Embryonic facial prominence (tissue), 1 donor: ENCODE measurements at regions not wholly inside any gene's neighbourhood (a gene's known extent, or its start where the extent isn't known, plus 50 kb on each side); places are given as distances from the start of the nearest gene placed in this dataset.
"Not testable (repeated sequence)": the region's sequence is repeated elsewhere in the genome, so short reads cannot be mapped to it uniquely, and the experiment has no call there.

ENCODE experiments used
- DNase-seq: peaks from one replicate; pipeline ENCODE4 v3.0.0-alpha.2; 2016; ENCODE audit errors: extremely low spot score

DNA sequence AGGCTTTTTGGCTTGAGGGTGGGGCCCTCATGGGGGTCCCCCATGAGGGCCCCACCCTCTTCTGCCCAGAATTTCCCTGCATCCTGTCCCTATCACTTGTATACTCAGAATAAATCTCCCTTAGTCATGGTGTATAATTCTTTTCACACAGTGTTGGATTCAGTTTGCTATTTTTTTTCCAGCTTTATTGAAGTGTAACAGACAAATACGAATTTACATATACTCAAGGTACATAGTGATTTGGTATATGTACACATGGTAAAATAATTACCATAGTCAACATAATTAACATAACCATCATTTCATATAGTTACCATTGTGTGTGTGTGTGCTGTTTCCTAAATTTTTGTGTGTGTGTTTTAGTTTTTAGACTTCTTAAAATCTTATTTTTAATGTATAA is 289.4 kb downstream of the CNTNAP3B start:
- DNase-seq: not testable (repeated sequence)

DNA sequence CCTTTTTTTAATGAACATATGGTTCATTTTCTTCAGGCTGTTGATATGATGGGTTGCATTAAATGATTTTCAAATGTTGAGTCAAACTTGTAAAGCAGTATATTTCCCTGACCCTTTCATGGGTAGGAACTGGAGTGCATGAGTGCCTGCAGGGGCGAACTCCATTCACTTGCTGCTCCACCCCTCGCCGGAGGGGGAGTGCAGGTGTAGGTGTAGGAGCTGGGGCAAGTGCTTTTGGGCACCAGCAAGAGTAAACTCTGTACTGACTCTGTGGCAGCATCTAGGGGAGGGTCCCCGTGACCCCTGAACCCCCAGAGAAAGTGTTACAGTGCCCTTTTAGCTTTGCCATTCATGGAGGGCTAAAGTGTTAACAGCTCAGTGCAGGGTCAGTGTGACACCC is 290.3 kb downstream of the CNTNAP3B start:
- not testable (repeated sequence) for DNase-seq

DNA sequence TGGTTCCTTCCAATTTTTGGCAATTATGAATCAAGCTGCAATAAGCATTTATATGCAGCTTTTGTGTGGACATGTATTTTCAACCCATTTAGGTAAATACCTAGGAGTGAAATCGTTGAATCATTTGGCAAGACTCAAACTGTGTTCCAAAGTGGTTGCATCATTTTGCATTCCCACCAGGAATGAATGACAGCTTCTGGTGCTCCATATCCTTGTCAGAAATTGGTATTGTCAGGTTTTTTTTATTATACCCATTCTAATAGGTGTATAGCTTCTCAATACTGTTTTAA is 290.7 kb downstream of the CNTNAP3B start:
- DNase-seq: not testable (repeated sequence)

DNA sequence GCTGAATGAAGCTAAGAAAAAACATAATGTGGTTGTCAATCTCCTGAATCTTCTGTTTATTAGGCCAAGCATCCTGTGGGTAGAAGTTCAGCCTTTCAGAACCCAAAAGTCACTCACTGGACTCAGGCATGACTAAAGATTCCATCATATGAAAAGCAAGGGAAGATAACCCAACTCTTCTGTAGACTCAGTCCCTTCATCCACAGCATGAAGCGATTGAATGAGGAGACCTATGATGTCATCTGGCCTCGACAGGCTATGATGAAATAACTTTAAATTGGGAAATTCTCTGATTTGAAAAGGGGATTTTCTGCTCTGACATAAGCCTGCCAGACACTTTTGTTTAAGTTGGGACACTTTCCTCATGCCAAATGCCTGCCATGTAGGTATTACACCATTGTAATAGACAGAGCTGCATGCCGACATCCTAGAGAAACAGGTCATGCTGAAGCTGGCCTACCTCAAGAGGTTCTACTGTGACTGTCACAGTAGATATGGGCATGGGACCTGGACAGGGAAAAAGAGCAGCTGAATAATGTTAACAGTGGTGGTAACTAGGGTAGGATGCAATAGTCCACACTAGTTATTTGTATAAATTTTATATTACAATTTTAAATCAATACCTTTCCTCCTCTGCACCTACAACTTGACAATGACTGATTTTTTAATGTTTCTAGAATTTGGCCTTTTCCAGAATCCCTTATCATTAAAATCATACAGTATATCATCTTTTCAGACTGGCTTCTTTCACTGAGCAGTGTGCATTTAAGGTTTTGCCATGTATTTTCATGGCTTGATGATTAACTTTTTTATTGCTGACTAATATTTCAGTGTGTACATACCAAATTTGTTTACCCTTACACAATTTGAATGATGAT is 291.3 kb downstream of the CNTNAP3B start:
- not testable (repeated sequence) for DNase-seq

DNA sequence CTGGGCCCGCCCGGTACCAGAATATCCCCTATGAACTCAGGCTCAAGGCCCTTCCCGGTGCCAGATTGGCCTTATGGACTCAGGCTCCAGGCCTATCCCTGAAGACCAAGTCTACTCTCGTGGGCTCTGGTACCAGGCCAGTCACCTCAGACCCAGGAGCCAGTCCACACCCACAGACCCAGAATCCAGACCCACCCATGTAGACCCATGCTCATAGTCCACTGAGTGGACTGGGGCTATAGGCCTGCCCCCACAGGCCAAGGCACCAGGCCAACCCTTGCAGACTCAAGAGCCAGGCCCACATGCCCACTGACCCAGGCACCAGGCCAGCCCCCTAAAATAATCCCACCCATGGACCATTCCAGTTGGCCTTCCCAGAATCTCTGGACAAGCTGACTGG is 296.1 kb downstream of the CNTNAP3B start:
- not testable (repeated sequence) for DNase-seq

DNA sequence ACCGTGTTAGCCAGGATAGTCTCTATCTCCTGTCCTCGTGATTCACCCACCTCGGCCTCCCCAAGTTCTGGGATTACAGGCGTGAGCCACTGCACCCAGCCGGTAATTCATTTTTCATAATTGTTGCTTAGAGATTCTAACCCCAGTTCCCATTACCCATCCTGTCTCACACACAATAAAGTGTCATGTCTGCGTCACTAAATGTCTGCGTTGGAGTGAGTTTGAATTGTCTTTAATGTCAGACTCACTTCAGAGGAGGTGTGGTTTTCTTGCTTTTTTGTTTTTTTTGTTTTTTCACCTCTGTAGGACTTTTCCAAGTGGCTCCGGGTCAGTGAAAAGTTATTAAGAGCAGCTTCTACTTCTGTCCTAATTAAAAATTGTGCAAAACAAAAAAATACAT is 304.5 kb downstream of the CNTNAP3B start:
- DNase-seq: not testable (repeated sequence)

DNA sequence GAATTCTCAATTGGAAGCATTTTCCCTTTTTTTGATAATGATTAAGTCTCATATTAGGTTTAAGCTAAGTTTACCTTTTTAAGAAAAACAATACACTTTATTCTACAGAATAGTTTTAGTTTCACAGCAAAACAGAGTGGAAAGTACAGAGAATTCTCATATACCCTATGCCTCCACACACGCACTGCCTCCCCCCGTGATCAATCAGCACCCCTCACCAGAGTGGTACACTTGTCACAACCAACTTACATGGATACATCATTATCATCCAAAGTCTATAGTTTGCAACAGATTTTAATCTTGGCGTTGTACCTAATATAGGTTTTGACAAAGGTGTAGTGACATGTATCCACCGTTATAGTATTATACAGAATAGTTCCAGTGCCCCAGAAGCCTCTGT is 326.5 kb downstream of the CNTNAP3B start:
- DNase-seq: not testable (repeated sequence)

DNA sequence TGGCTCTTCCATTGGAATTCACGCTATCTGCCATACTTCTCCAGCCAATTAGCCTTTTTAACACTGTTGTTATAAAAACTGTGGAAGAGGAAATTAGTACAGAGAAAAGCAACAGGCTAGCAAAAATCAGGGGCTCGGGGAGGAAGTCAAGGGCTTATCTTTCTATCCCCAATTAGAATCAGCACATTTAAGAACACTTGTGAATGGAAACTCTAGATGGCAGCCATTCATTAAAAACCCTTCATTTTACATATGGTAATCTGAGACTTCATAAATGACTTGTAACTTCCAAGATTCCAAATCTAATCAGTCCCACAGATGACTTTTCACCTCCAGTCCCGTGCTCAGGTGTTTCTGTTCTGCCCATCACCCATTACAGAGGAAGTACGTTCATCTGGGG is 330.5 kb downstream of the CNTNAP3B start:
- not testable (repeated sequence) for DNase-seq

DNA sequence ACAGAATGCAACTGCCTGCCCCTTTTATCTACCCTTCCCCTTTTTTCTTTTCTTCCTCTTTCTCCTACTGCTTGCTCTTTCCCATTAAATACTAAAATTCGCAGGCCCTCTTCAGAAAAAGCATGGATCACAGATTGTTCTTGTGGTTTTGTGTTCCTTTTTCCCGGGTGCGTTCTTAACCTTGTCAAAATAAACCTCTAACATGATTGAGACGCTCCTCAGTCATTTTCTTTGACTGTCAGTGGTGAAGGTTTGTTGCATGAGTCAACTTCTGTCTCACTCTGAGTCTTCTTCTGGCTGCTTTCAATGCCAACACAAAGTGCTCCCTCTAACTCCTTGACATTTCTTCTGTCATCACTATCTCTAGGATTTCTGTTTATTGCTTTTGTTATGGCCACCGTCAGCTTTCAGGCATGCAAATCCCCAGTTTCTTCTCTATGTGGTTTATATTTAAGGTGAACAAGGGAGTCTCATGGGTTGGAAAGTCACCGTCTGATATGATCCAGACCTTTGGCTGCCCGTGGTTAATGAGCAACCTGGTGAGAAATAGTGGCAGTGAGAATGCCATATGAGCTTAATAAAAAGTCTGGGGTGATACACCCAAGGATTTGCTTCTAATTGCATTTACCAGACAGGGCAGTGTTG is 338.4 kb downstream of the CNTNAP3B start:
- not testable (repeated sequence) for DNase-seq

DNA sequence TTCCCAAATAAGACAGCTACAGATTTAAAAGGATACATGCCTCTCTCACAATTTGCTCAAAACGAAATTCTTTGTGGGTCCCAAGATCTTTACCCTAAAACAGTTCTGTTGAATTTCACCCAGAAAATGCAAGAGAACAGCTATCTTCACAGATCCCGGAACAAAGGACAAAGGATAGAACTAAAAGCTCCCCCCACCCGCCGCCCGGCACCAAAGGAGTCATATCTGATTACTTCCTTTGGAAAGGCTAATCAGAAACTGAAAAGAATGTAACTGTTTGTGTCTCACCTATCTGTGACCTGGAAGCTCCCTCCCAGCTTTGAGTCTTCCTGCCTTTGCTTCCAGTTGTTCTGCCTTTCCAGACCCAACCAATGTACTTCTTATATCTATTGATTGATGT is 339.2 kb downstream of the CNTNAP3B start:
- DNase-seq: not testable (repeated sequence)

DNA sequence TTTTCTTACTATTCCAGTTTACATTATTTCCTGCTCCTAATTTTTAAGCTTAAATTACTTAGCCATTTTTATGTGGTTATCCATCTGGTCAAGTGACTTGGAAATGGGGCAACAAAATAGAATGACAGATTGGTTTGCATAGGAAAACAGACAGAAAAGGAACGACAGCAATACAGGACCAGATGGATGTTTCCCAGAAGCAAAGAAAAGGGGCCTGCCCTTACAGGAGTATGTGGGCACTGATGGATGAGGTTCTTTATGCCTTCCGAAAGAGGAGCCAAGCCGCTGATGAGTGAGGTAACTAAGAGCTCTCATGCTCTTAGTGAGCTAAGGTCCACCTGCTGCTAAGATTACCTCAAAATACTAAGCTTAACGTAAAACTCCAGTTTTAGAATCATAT is 339.8 kb downstream of the CNTNAP3B start:
- not testable (repeated sequence) for DNase-seq

DNA sequence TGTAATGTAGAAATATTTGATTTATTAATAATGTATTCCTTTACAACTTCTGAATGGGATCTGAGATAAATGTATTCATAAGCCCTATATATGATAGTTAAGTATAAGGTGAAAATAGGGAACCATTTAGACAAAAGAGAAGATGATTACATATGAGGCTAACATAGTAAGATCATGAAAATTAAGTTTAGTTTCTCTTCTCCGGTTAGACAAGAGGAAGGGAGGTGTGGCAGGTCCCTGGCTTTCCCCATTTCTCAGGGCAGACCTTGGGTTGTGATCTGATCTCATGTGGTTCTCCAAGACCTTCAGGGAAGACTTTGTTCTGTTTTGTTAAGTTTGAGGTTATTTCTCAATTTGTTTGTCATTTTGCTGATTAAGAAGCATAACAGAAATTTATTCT is 341.3 kb downstream of the CNTNAP3B start:
- not testable (repeated sequence) for DNase-seq

DNA sequence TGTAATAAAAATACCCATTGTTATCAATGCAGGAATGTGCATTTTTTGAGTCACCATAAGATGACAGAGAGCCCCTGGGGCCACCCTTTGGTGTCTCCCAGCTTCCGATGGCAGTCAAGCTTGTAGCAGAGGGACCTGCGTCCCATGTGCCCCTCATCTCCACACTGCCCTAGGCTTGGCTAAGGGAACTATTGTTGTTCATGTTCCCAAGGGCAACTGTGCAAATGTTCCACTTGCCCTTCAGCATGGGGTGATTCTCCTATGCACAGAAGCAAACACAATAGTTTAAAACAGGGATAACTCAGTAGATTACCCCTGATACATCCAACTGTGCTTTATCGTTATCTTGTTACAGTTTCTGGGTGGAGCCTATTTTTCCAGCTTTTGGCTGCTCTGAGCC is 342.0 kb downstream of the CNTNAP3B start:
- not testable (repeated sequence) for DNase-seq

DNA sequence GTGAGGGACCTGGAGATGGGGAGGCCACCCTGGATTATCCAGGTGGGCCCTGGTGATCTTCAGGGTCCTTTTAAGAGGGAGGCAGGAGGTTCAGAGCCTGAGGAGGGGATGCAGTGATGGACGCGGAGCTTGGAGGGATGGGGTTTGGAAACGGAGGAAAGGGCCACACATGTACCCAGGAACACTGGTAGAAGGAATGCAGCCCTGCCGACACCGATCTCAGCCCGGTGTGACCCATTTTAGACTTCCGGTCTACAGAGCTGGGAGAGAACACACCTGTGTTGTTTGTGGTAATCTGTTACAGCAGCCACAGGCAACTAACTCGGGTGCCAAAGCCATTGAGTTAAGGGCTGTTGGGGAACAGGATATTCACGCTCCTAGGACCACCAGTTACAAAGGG is 345.2 kb downstream of the CNTNAP3B start:
- not testable (repeated sequence) for DNase-seq

DNA sequence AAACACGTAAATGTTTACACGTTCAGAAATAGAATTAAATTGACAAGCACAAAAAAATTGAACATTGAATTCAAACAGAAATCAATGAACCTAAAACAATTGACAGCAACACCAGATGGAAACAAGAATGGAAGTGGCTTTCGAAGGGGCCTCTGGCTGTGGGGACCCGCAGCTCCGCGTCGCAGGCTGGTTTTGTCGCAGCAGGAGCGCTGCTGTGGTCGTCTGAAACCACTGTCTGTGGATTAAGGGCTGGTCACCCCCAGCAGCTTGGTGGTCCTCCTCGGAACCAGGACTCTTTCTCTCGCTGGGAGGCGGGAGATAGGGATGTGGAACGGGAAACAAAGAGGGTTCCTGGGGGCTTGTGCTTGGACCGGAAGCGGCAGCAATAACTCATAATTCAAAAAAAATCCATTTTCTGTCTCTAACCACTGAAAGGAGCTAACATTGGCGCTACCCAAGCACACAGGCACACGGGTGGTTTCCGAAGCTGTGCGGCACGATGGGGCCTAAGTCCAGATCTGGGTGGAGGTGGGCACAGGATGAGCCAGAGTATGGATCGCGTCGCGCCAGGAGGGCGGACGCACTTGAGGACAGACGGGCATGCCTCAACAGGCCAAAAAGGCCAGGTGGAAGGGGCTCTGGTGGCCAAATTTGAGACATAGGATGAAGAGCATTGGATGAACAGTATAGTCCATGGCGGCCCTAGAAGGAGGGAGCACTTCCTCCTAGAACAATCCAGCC is 346.0 kb downstream of the CNTNAP3B start:
- DNase-seq: not testable (repeated sequence)

DNA sequence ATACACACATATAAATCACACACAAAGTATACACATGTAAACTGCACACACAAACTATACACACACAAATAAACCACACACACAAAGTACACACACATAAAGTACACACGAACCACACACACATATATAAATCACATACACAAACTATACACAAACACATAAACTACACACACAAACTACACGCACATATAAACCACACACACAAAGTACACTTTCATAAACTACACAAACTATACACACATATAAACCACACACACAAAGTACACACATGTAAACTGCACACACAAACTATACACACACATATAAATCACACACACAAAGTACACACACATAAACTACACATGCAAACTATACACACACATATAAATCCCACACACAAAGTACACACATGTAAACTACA is 347.3 kb downstream of the CNTNAP3B start:
- not testable (repeated sequence) for DNase-seq

DNA sequence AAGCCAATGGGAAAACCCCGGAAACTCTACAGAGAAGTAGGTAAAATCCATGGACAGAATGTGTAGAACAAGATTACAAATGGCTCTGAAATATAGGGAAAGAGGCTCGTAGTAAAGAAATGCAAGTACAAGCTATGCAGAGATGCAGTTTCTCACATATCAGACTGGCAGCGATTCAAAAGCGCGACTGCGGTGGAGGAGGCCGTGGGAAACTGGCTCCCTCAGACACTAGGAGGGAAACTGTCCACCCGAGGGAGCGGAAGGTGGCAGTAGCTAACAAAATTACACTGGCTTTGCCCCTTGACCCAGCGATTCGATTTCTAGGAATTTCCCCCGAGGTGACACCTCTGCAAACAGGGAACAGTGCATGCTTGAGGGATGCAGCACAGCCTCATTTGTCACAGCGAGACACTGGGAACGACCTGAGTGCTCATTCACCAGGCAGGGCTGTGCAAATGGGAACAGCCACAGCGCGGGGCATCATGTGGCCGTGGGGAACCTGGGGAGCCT is 349.3 kb downstream of the CNTNAP3B start:
- DNase-seq: not testable (repeated sequence)

DNA sequence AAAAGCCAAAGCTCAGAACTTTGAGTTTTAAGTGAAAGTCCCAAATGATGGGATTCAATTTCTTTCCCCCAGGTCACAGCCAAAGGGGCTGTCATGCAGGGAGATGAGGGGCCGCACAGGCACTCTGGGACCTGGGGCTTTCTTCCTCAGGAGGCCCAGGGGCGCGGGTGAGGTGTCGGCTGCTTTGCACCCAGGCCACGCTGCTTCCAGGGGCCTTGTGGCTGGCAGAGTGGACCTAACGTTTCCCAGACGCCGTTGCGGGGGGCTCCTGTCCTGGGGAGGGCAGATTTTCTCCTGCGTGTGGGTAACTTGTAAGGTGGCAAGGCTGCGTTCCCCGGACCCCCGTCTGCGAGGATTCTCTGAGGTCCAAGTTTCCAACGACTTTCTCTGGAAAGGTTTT is 350.0 kb downstream of the CNTNAP3B start:
- not testable (repeated sequence) for DNase-seq

DNA sequence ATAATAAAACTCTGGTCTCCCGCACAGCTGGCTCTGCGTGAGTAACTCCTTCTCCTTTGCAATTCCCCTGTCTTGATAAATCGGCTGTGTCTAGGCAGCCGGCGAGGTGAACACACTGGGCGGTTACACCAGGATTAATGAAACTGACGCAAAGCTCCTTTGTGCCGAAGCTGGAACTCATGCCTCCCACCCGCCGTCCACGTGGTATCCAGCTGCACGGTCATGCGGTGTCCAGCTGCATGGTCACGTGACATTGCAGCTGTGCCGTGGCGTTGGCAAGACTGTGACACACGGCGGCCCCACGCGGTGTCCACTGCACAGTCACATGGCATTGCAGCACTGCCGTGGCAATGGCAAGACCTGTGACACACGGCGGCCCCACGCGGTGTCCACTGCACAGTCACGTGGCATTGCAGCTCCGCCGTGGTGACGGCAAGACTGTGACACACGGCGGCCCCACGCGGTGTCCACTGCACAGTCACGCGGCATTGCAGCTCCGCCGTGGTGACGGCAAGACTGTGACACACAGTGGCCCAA is 350.6 kb downstream of the CNTNAP3B start:
- not testable (repeated sequence) for DNase-seq

DNA sequence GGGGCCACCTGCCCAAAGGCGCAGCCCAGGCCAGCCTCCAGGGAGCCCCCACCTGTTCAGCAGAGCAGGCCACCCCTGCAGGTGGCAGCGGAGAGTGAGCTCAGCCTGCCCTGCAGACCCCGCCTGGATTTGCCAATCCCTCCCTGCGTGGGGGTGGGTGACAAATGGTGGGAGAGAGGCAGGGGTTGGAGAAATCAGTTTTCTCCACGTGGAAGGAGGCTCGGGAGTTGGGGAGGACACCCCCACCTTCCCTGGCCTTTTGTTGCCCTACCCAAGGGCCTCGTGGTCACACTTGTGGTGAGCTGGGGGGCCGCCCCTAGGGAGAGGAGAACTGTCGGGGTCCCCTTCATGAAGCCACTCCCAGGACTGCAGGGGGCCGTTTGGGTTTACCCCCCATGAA is 351.7 kb downstream of the CNTNAP3B start:
- DNase-seq: not testable (repeated sequence)

DNA sequence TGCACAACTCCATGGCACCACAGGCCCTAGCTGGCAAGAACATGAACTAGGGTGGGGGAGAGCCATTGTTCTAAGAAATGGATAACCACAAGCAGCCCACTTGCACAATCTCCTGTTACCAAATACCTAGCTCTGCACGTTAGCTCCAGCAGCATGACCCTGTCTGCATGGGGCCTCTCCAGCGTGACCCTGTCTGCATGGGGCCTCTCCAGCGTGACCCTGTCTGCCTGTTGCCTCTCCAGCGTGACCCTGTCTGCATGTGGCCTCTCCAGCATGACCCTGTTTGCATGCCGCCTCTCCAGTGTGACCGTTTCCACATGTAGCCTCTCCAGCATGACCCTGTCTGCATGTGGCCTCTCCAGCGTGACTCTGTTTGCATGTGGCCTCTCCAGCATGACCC is 356.7 kb downstream of the CNTNAP3B start:
- not testable (repeated sequence) for DNase-seq

DNA sequence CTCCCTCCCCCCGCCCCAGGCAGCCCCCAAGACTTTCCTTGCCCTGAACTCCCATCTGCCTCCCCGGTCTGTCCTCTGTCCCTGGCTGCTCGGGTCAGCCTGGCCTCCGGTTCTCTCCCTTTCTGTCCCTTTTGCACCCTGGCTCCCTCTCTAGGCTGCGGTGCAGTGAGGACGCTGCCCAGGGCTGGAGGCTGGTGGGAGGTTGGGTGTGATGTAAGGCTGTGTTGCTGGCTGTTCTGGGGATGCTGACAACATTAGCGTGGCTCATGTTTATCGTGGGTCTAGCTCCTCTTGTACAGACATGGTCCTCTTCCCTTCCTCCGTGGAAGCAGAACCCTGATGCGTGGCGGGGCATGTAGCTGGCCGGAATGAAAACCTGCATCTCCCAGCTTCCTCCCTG is 357.5 kb downstream of the CNTNAP3B start:
- DNase-seq: not testable (repeated sequence)
